ENCODE measurements at regions not wholly inside any gene's neighbourhood (a gene's known extent, or its start where the extent isn't known, plus 50 kb on each side); places are given as distances from the start of the nearest gene placed in this dataset.

- Histone ChIP-seq H3K4me1 (ENCODE audit: control insufficient read depth in 1 of 2, insufficient read depth in 2 of 2, low read length in 2 of 2) (no peaks in the 10 kb centered on the region), H3K27me3 (ENCODE audit: low read depth, low read length) (no peaks in the 10 kb centered on the region), H3K9me3 (ENCODE audit: control insufficient read depth in 1 of 2, low read length in 2 of 2) (no peaks in the 10 kb centered on the region), H3K4me3 (ENCODE audit: low read depth in 1 of 2, low read length in 2 of 2) (no peak overlapping the region), H3K27ac (ENCODE audit: low read length) (no peak overlapping the region), H3K36me3 (ENCODE audit: control insufficient read depth in 1 of 2, insufficient read depth in 2 of 2, low read length in 2 of 2) (no peaks in the 10 kb centered on the region)
Observed at GRCh38 chrX:107502316-107502715, 52.9 kb downstream of the FRMPD3 start.

GRCh38 chrX:107504006-107504405, 54.6 kb downstream of the FRMPD3 start:
- Histone ChIP-seq H3K4me3 (ENCODE audit: low read depth in 1 of 2, low read length in 2 of 2) (no peak overlapping the region), H3K27ac (ENCODE audit: low read length) (no peak overlapping the region), H3K27me3 (ENCODE audit: low read depth, low read length) (no peaks in the 10 kb centered on the region), H3K36me3 (ENCODE audit: control insufficient read depth in 1 of 2, insufficient read depth in 2 of 2, low read length in 2 of 2) (no peaks in the 10 kb centered on the region), H3K4me1 (ENCODE audit: control insufficient read depth in 1 of 2, insufficient read depth in 2 of 2, low read length in 2 of 2) (no peaks in the 10 kb centered on the region), H3K9me3 (ENCODE audit: control insufficient read depth in 1 of 2, low read length in 2 of 2) (no peaks in the 10 kb centered on the region)

GRCh38 chrX:107505223-107505622, 55.8 kb downstream of the FRMPD3 start:
- Histone ChIP-seq H3K27ac (ENCODE audit: low read length) (no peak overlapping the region), H3K9me3 (ENCODE audit: control insufficient read depth in 1 of 2, low read length in 2 of 2) (no peaks in the 10 kb centered on the region), H3K4me1 (ENCODE audit: control insufficient read depth in 1 of 2, insufficient read depth in 2 of 2, low read length in 2 of 2) (no peaks in the 10 kb centered on the region), H3K4me3 (ENCODE audit: low read depth in 1 of 2, low read length in 2 of 2) (no peak overlapping the region), H3K36me3 (ENCODE audit: control insufficient read depth in 1 of 2, insufficient read depth in 2 of 2, low read length in 2 of 2) (no peaks in the 10 kb centered on the region), H3K27me3 (ENCODE audit: low read depth, low read length) (no peaks in the 10 kb centered on the region)

- no peaks in the 10 kb centered on the region for H3K9me3 ChIP-seq (ENCODE audit: control insufficient read depth in 1 of 2, low read length in 2 of 2)
- H3K4me3 ChIP-seq (ENCODE audit: low read depth in 1 of 2, low read length in 2 of 2) = peak overlapping the region in 1 of 2 donors; percentile 44
- no peak overlapping the region for H3K27ac ChIP-seq (ENCODE audit: low read length)
- H3K27me3 ChIP-seq (ENCODE audit: low read depth, low read length) = no peaks in the 10 kb centered on the region
- H3K4me1 ChIP-seq (ENCODE audit: control insufficient read depth in 1 of 2, insufficient read depth in 2 of 2, low read length in 2 of 2) = no peaks in the 10 kb centered on the region
- H3K36me3 ChIP-seq (ENCODE audit: control insufficient read depth in 1 of 2, insufficient read depth in 2 of 2, low read length in 2 of 2) = no peaks in the 10 kb centered on the region
Observed at GRCh38 chrX:107506596-107507031, 57.2 kb downstream of the FRMPD3 start.

GRCh38 chrX:107507093-107507743, 57.8 kb downstream of the FRMPD3 start:
- H3K4me3 ChIP-seq (ENCODE audit: low read depth in 1 of 2, low read length in 2 of 2) = peak overlapping the region in 1 of 2 donors; percentile 44
- H3K27me3 ChIP-seq (ENCODE audit: low read depth, low read length) = no peaks in the 10 kb centered on the region
- no peaks in the 10 kb centered on the region for H3K9me3 ChIP-seq (ENCODE audit: control insufficient read depth in 1 of 2, low read length in 2 of 2)
- no peak overlapping the region for H3K27ac ChIP-seq (ENCODE audit: low read length)
- no peaks in the 10 kb centered on the region for H3K4me1 ChIP-seq (ENCODE audit: control insufficient read depth in 1 of 2, insufficient read depth in 2 of 2, low read length in 2 of 2)
- no peaks in the 10 kb centered on the region for H3K36me3 ChIP-seq (ENCODE audit: control insufficient read depth in 1 of 2, insufficient read depth in 2 of 2, low read length in 2 of 2)

- no peaks in the 10 kb centered on the region for H3K9me3 ChIP-seq (ENCODE audit: control insufficient read depth in 1 of 2, low read length in 2 of 2)
Observed at GRCh38 chrX:107507744-107508117, 58.3 kb downstream of the FRMPD3 start.

GRCh38 chrX:107508925-107509324, 59.5 kb downstream of the FRMPD3 start:
- no peak overlapping the region for H3K27ac ChIP-seq (ENCODE audit: low read length)
- no peaks in the 10 kb centered on the region for H3K27me3 ChIP-seq (ENCODE audit: low read depth, low read length)
- H3K4me1 ChIP-seq (ENCODE audit: control insufficient read depth in 1 of 2, insufficient read depth in 2 of 2, low read length in 2 of 2) = no peaks in the 10 kb centered on the region
- no peaks in the 10 kb centered on the region for H3K9me3 ChIP-seq (ENCODE audit: control insufficient read depth in 1 of 2, low read length in 2 of 2)
- H3K4me3 ChIP-seq (ENCODE audit: low read depth in 1 of 2, low read length in 2 of 2) = no peak overlapping the region
- no peaks in the 10 kb centered on the region for H3K36me3 ChIP-seq (ENCODE audit: control insufficient read depth in 1 of 2, insufficient read depth in 2 of 2, low read length in 2 of 2)

More at GRCh38 chrX:107507744-107508117, 58.3 kb downstream of the FRMPD3 start:
- no peaks in the 10 kb centered on the region for H3K27me3 ChIP-seq (ENCODE audit: low read depth, low read length)
- no peak overlapping the region for H3K27ac ChIP-seq (ENCODE audit: low read length)
- H3K4me1 ChIP-seq (ENCODE audit: control insufficient read depth in 1 of 2, insufficient read depth in 2 of 2, low read length in 2 of 2) = no peaks in the 10 kb centered on the region
- H3K4me3 ChIP-seq (ENCODE audit: low read depth in 1 of 2, low read length in 2 of 2) = no peak overlapping the region
- H3K36me3 ChIP-seq (ENCODE audit: control insufficient read depth in 1 of 2, insufficient read depth in 2 of 2, low read length in 2 of 2) = no peaks in the 10 kb centered on the region

GRCh38 chrX:107514944-107515343, 65.5 kb downstream of the FRMPD3 start:
- no peaks in the 10 kb centered on the region for H3K4me1 ChIP-seq (ENCODE audit: control insufficient read depth in 1 of 2, insufficient read depth in 2 of 2, low read length in 2 of 2)
- no peak overlapping the region for H3K27ac ChIP-seq (ENCODE audit: low read length)
- no peaks in the 10 kb centered on the region for H3K9me3 ChIP-seq (ENCODE audit: control insufficient read depth in 1 of 2, low read length in 2 of 2)
- H3K4me3 ChIP-seq (ENCODE audit: low read depth in 1 of 2, low read length in 2 of 2) = no peak overlapping the region
- no peaks in the 10 kb centered on the region for H3K27me3 ChIP-seq (ENCODE audit: low read depth, low read length)
- H3K36me3 ChIP-seq (ENCODE audit: control insufficient read depth in 1 of 2, insufficient read depth in 2 of 2, low read length in 2 of 2) = no peaks in the 10 kb centered on the region

GRCh38 chrX:107521877-107522586, 72.6 kb downstream of the FRMPD3 start:
- no peaks in the 10 kb centered on the region for H3K27me3 ChIP-seq (ENCODE audit: low read depth, low read length)
- H3K4me3 ChIP-seq (ENCODE audit: low read depth in 1 of 2, low read length in 2 of 2) = no peak overlapping the region
- H3K4me1 ChIP-seq (ENCODE audit: control insufficient read depth in 1 of 2, insufficient read depth in 2 of 2, low read length in 2 of 2) = no peaks in the 10 kb centered on the region

GRCh38 chrX:107522901-107523300, 73.4 kb downstream of the FRMPD3 start:
- H3K36me3 ChIP-seq (ENCODE audit: control insufficient read depth in 1 of 2, insufficient read depth in 2 of 2, low read length in 2 of 2) = no peaks in the 10 kb centered on the region
- no peaks in the 10 kb centered on the region for H3K27me3 ChIP-seq (ENCODE audit: low read depth, low read length)
- H3K9me3 ChIP-seq (ENCODE audit: control insufficient read depth in 1 of 2, low read length in 2 of 2) = no peaks in the 10 kb centered on the region
- no peaks in the 10 kb centered on the region for H3K4me1 ChIP-seq (ENCODE audit: control insufficient read depth in 1 of 2, insufficient read depth in 2 of 2, low read length in 2 of 2)
- no peak overlapping the region for H3K4me3 ChIP-seq (ENCODE audit: low read depth in 1 of 2, low read length in 2 of 2)
- H3K27ac ChIP-seq (ENCODE audit: low read length) = no peak overlapping the region

More at GRCh38 chrX:107521877-107522586, 72.6 kb downstream of the FRMPD3 start:
- Histone ChIP-seq H3K27ac (ENCODE audit: low read length) (no peak overlapping the region), H3K9me3 (ENCODE audit: control insufficient read depth in 1 of 2, low read length in 2 of 2) (no peaks in the 10 kb centered on the region), H3K36me3 (ENCODE audit: control insufficient read depth in 1 of 2, insufficient read depth in 2 of 2, low read length in 2 of 2) (no peaks in the 10 kb centered on the region)

GRCh38 chrX:107526141-107526540, 76.7 kb downstream of the FRMPD3 start:
- Histone ChIP-seq H3K36me3 (ENCODE audit: control insufficient read depth in 1 of 2, insufficient read depth in 2 of 2, low read length in 2 of 2) (no peaks in the 10 kb centered on the region), H3K4me1 (ENCODE audit: control insufficient read depth in 1 of 2, insufficient read depth in 2 of 2, low read length in 2 of 2) (no peaks in the 10 kb centered on the region), H3K4me3 (ENCODE audit: low read depth in 1 of 2, low read length in 2 of 2) (no peak overlapping the region), H3K27me3 (ENCODE audit: low read depth, low read length) (no peaks in the 10 kb centered on the region), H3K9me3 (ENCODE audit: control insufficient read depth in 1 of 2, low read length in 2 of 2) (no peaks in the 10 kb centered on the region), H3K27ac (ENCODE audit: low read length) (no peak overlapping the region)
